IMR-90 (cell line): ENCODE measurements at regions not wholly inside any gene's neighbourhood (a gene's known extent, or its start where the extent isn't known, plus 50 kb on each side); places are given as distances from the start of the nearest gene placed in this dataset.

Experiments
- ATAC-seq: fragments of 200-7000 bp; cut with Tn5 transposase; 2 replicates; pipeline ENCODE4 v1.9.1; 2020; ENCODE audit warnings: low read depth, mild to moderate bottlenecking, moderate library complexity
- BruUV-seq: library from RNA; stranded (reverse); fragments of 400-500 nt; replicated peaks from 2 replicates; lab custom pipeline; 2021; lab: Mats Ljungman, UMichigan
- CTCF ChIA-PET: fragments of 300-600 bp; formaldehyde crosslinking; extraction: SDS; loops from one replicate; lab custom pipeline; 2021; ENCODE audit warnings: antibody characterized with exemption; lab: Yijun Ruan, JAX
- POLR2A ChIA-PET: fragments of 300-600 bp; sonication (Branson Sonifier 250); formaldehyde crosslinking; loops from one replicate; lab custom pipeline; 2022; ENCODE audit warnings: antibody characterized with exemption; ENCODE audit not compliant: unreplicated experiment; lab: Charles Lee
- DNase-seq: peaks from one replicate; pipeline ENCODE4 v3.0.0; 2013
- H2AFZ ChIP-seq: replicated peaks from 2 replicates; pipeline ENCODE3; 2013; ENCODE audit warnings: low read length, mild to moderate bottlenecking; ENCODE audit not compliant: poor library complexity
- H2AK5ac ChIP-seq: 2 replicates; pipeline ENCODE4 v1.6.1; 2013; ENCODE audit warnings: low read depth, low read length, inconsistent platforms
- H2AK9ac ChIP-seq: replicated peaks from 2 replicates; pipeline ENCODE3; 2013; ENCODE audit warnings: mild to moderate bottlenecking, low read depth, low read length, moderate library complexity; ENCODE audit not compliant: poor library complexity
- H2BK120ac ChIP-seq: 2 replicates; pipeline ENCODE4 v1.6.1; 2013; ENCODE audit warnings: low read depth, low read length, inconsistent platforms
- H2BK15ac ChIP-seq: 3 replicates; pipeline ENCODE4 v1.6.1; 2013; ENCODE audit warnings: low read depth, low read length, inconsistent platforms
- H2BK20ac ChIP-seq: 2 replicates; pipeline ENCODE4 v1.6.1; 2013; ENCODE audit warnings: low read depth, mild to moderate bottlenecking, inconsistent platforms, low read length, moderate library complexity
- H2BK5ac ChIP-seq: 2 replicates; pipeline ENCODE4 v1.6.1; 2013; ENCODE audit warnings: mild to moderate bottlenecking, low read depth, low read length, inconsistent platforms; ENCODE audit not compliant: poor library complexity, severe bottlenecking
- H3K14ac ChIP-seq: replicated peaks from 2 replicates; pipeline ENCODE4 v1.6.1; 2013; ENCODE audit warnings: low read depth, low read length, inconsistent platforms
- H3K18ac ChIP-seq: 2 replicates; pipeline ENCODE4 v1.6.1; 2013; ENCODE audit warnings: low read depth, low read length, control low read depth
- H3K23ac ChIP-seq: 2 replicates; pipeline ENCODE4 v1.6.1; 2013; ENCODE audit warnings: low read depth, low read length, inconsistent platforms
- H3K27ac ChIP-seq: 2 replicates; pipeline ENCODE4 v1.5.1; 2013; ENCODE audit warnings: mild to moderate bottlenecking, control low read depth, low read length; ENCODE audit not compliant: insufficient read depth
- H3K27me3 ChIP-seq: 2 replicates; pipeline ENCODE4 v1.6.1; 2013; ENCODE audit warnings: low read length; ENCODE audit not compliant: control insufficient read depth, insufficient read depth
- H3K36me3 ChIP-seq: 2 replicates; pipeline ENCODE4 v1.6.1; 2013; ENCODE audit warnings: low read length, mixed read lengths; ENCODE audit not compliant: control insufficient read depth, insufficient read depth
- H3K4ac ChIP-seq: 2 replicates; pipeline ENCODE4 v1.6.1; 2013; ENCODE audit warnings: low read depth, low read length, inconsistent platforms
- H3K4me1 ChIP-seq: 2 replicates; pipeline ENCODE4 v1.6.1; 2013; ENCODE audit warnings: low read length, mixed read lengths; ENCODE audit not compliant: control insufficient read depth, insufficient read depth
- H3K4me2 ChIP-seq: 2 replicates; pipeline ENCODE4 v1.6.1; 2013; ENCODE audit warnings: low read depth, mild to moderate bottlenecking, control low read depth, low read length, moderate library complexity
- H3K4me3 ChIP-seq: 2 replicates; pipeline ENCODE4 v1.5.1; 2013; ENCODE audit warnings: low read depth, mild to moderate bottlenecking, control low read depth, low read length, moderate library complexity; ENCODE audit not compliant: insufficient read depth
- H3K56ac ChIP-seq: 2 replicates; pipeline ENCODE4 v1.6.1; 2013; ENCODE audit warnings: low read length, inconsistent platforms; ENCODE audit not compliant: insufficient read depth; ENCODE audit errors: extremely low read depth
- H3K79me1 ChIP-seq, 2 experiments: 2 replicates each; pipeline ENCODE4 v1.6.1; 2013; ENCODE audit warnings: low read length in 2 of 2, inconsistent platforms in 1 of 2, low read depth in 1 of 2
- H3K9ac ChIP-seq: 2 replicates; pipeline ENCODE4 v1.6.1; 2013; ENCODE audit warnings: low read depth, low read length, control low read depth
- H3K9me1 ChIP-seq: 2 replicates; pipeline ENCODE4 v1.6.1; 2013; ENCODE audit warnings: low read length, inconsistent platforms; ENCODE audit not compliant: insufficient read depth
- H3K9me3 ChIP-seq: 2 replicates; pipeline ENCODE4 v1.6.1; 2013; ENCODE audit warnings: low read length; ENCODE audit not compliant: control insufficient read depth, insufficient read depth
- H4K20me1 ChIP-seq: 2 replicates; pipeline ENCODE4 v1.6.1; 2013; ENCODE audit warnings: low read length, inconsistent platforms; ENCODE audit not compliant: insufficient read depth
- H4K5ac ChIP-seq: 2 replicates; pipeline ENCODE4 v1.6.1; 2013; ENCODE audit warnings: mild to moderate bottlenecking, low read depth, low read length, control low read depth
- H4K8ac ChIP-seq, 2 experiments: 2 replicates each; pipeline ENCODE4 v1.6.1; 2013; ENCODE audit warnings: low read depth in 2 of 2, low read length in 2 of 2, control low read depth in 1 of 2, inconsistent platforms in 1 of 2
- H4K91ac ChIP-seq: 2 replicates; pipeline ENCODE4 v1.6.1; 2013; ENCODE audit warnings: low read depth, low read length, inconsistent platforms; ENCODE audit not compliant: insufficient read depth
- MXI1 ChIP-seq: IDR thresholded peaks from 2 replicates; pipeline ENCODE4 v1.6.1; 2012; ENCODE audit warnings: low read depth, mild to moderate bottlenecking, low read length, moderate library complexity, borderline replicate concordance
- RCOR1 ChIP-seq: IDR thresholded peaks from 2 replicates; pipeline ENCODE4 v1.6.1; 2012; ENCODE audit warnings: mild to moderate bottlenecking, low read length, improper control_type of control experiment; ENCODE audit not compliant: insufficient replicate concordance
- WGBS, 2 experiments: methylation state at CpG; one replicate each; pipeline versions ENCODE4 v1.1.5 to v1.1.7; 2013; ENCODE audit warnings: missing lambda C conversion rate in 2 of 2; ENCODE audit not compliant: insufficient read length in 1 of 2; ENCODE audit errors: extremely low coverage in 2 of 2; 5-methylcytosine and 5-hydroxymethylcytosine counted together
- dilution Hi-C: fragments of 300-500 bp; cut with HindIII; formaldehyde crosslinking; loops from one replicate; pipeline ENCODE4 v1.14.3; 2018; ENCODE audit warnings: low sequenced_read_pairs; ENCODE audit not compliant: unreplicated experiment
- in situ Hi-C: fragments of 300-500 bp; cut with MboI; formaldehyde crosslinking; loops from 3 replicates; pipeline ENCODE4 v1.14.3; 2019; ENCODE audit warnings: low sequenced_read_pairs, inconsistent platforms, mixed read lengths
- intact Hi-C: fragments of 100-400 bp; cut with micrococcal nuclease; formaldehyde crosslinking; loops from 2 replicates; pipeline ENCODE4 v1.10.0; 2022

- no peak overlapping the region for H2BK120ac ChIP-seq
- no TSS peak for BruUV-seq
- H3K9me3 ChIP-seq: peaks cover 8% of the 10 kb centered on the region
- H3K14ac ChIP-seq: no peak overlapping the region
- H4K91ac ChIP-seq: no peak overlapping the region
- H3K36me3 ChIP-seq: no peaks in the 10 kb centered on the region
- dilution Hi-C loops (no loop called here), intact Hi-C loops (no loop called here), in situ Hi-C loops (no loop called here)
- no peak overlapping the region for H3K23ac ChIP-seq
- no peak overlapping the region for H4K5ac ChIP-seq
- H2BK5ac ChIP-seq: no peak overlapping the region
- H4K20me1 ChIP-seq: no peaks in the 10 kb centered on the region
- no peak overlapping the region for H3K4ac ChIP-seq
- no peak overlapping the region for H3K56ac ChIP-seq
- no peak overlapping the region for H3K9ac ChIP-seq
- TF ChIP-seq RCOR1: no peak
- TF ChIP-seq MXI1: no peak
- no peak overlapping the region for H2AK9ac ChIP-seq
- DNase-seq (no peak), ATAC-seq (no peak)
- H3K4me1 ChIP-seq: no peaks in the 10 kb centered on the region
- no peak overlapping the region for H3K18ac ChIP-seq
- H2BK20ac ChIP-seq: no peak overlapping the region
- H3K27me3 ChIP-seq: no peaks in the 10 kb centered on the region
- no peak overlapping the region for H2AK5ac ChIP-seq
- H4K8ac ChIP-seq: no peak overlapping the region
- H3K27ac ChIP-seq: no peak overlapping the region
- ChIA-PET CTCF (no interaction called here), POLR2A (no interaction called here)
- no peaks in the 10 kb centered on the region for H3K79me1 ChIP-seq
- no peak overlapping the region for H3K4me3 ChIP-seq
- no peaks in the 10 kb centered on the region for H3K9me1 ChIP-seq
- no peak overlapping the region for H3K4me2 ChIP-seq
- no peak overlapping the region for H2BK15ac ChIP-seq
- no peak overlapping the region for H2AFZ ChIP-seq
- no CpG with 5 or more reads among the region's 1 CpG for WGBS, 2 experiments
Observed at GRCh38 chr15:53875139-53875538, 103.1 kb upstream of the UNC13C start.
